ENCODE measurements at regions not wholly inside any gene's neighbourhood (a gene's known extent, or its start where the extent isn't known, plus 50 kb on each side); places are given as distances from the start of the nearest gene placed in this dataset.

DNA sequence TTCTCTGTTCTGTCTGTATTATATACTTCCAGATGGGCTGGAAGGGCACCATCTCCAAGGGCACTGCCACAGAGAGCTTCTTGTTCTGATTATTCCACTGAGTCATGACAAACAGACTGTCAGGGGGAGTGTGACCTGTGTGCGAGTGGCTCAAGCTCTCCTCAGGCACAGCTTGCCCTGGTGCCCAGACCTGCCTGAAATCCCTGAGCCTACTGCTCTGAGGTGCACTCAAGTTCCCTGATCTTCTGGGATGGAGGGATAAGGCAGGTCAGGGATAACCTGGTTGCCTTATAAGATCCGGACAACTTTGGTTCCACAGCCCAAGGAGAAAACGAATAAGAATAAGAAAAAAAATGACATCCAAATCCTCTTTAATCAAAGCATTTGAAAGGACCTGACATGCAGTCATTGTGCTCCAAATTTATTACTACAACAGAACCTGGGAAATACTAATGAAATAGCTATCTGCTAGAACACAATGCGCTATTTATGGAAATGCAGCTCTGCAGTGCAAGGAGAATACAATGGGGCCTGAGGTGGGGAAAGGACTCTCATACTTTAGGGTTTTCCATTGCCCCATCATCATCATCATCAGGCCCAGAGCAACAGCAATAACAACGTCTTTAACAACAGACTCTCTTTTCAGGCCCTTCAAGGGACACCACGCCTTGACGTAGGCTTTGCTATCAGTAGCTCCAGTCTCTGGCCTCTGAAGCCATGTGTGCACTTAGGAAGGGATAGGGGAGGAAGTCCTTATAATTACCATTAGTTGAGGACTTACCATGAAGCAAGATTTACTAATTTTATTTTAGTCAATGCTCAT, 217.1 kb upstream of the KIRREL3 start:
- Histone ChIP-seq H3K9me3 (ENCODE audit: control insufficient read depth, low read length) (no peaks in the 10 kb centered on the region), H3K79me1 (replicated peaks; ENCODE audit: low read length, poor library complexity, severe bottlenecking) (no peaks in the 10 kb centered on the region), H3K27me3 (ENCODE audit: control insufficient read depth in 1 of 2, insufficient read depth in 1 of 2, low read length in 2 of 2) (no peaks in the 10 kb centered on the region), H2BK15ac (ENCODE audit: low read depth, poor library complexity, severe bottlenecking) (no peak overlapping the region), H2AFZ (ENCODE audit: low read depth, low read length) (no peak overlapping the region), H4K8ac (ENCODE audit: low read length) (no peak overlapping the region), H2BK5ac (ENCODE audit: low read depth, low read length, poor library complexity, severe bottlenecking) (no peak overlapping the region), H3K23ac (ENCODE audit: low read length in 2 of 2) (no peak overlapping the region), H2BK120ac (ENCODE audit: low read depth, low read length) (no peak overlapping the region), H3K36me3 (ENCODE audit: control insufficient read depth in 1 of 2, insufficient read depth in 2 of 2, low read depth in 1 of 2, low read length in 2 of 2) (no peaks in the 10 kb centered on the region), H3K4me1 (ENCODE audit: control insufficient read depth, insufficient read depth, low read depth, low read length) (no peaks in the 10 kb centered on the region), H3K9ac (ENCODE audit: low read length) (no peak overlapping the region), H2AK5ac (ENCODE audit: low read length, severe bottlenecking) (no peak overlapping the region), H4K91ac (ENCODE audit: low read length) (no peak overlapping the region), H2BK12ac (ENCODE audit: low read length in 2 of 2) (no peak overlapping the region), H3K4ac (ENCODE audit: low read depth in 1 of 2, low read length in 2 of 2) (no peak overlapping the region), H3K27ac (ENCODE audit: low read length, poor library complexity, severe bottlenecking) (no peak overlapping the region), H3K18ac (ENCODE audit: low read depth in 1 of 2, low read length in 2 of 2) (no peak overlapping the region), H3K14ac (ENCODE audit: low read length in 2 of 2) (no peak overlapping the region), H3K4me2 (ENCODE audit: low read length, poor library complexity, severe bottlenecking) (no peak overlapping the region), H3K4me3 (ENCODE audit: insufficient read depth in 1 of 2, low read depth in 1 of 2, low read length in 2 of 2) (no peak overlapping the region)
- no peak for DNase-seq
- WGBS = 96% methylated on average over 4 of the region's 7 CpGs

GRCh38 chr11:127205688-127206217, 205.2 kb upstream of the KIRREL3 start:
- Histone ChIP-seq H2BK15ac (ENCODE audit: low read depth, poor library complexity, severe bottlenecking) (no peak overlapping the region), H2AFZ (ENCODE audit: low read depth, low read length) (no peak overlapping the region), H2BK12ac (ENCODE audit: low read length in 2 of 2) (no peak overlapping the region), H4K91ac (ENCODE audit: low read length) (no peak overlapping the region), H3K4ac (ENCODE audit: low read depth in 1 of 2, low read length in 2 of 2) (no peak overlapping the region), H2BK5ac (ENCODE audit: low read depth, low read length, poor library complexity, severe bottlenecking) (no peak overlapping the region), H3K18ac (ENCODE audit: low read depth in 1 of 2, low read length in 2 of 2) (no peak overlapping the region), H3K23ac (ENCODE audit: low read length in 2 of 2) (no peak overlapping the region), H3K14ac (ENCODE audit: low read length in 2 of 2) (no peak overlapping the region), H3K27ac (ENCODE audit: low read length, poor library complexity, severe bottlenecking) (no peak overlapping the region), H3K9ac (ENCODE audit: low read length) (no peak overlapping the region), H3K27me3 (ENCODE audit: control insufficient read depth in 1 of 2, insufficient read depth in 1 of 2, low read length in 2 of 2) (no peaks in the 10 kb centered on the region), H3K36me3 (ENCODE audit: control insufficient read depth in 1 of 2, insufficient read depth in 2 of 2, low read depth in 1 of 2, low read length in 2 of 2) (no peaks in the 10 kb centered on the region), H4K8ac (ENCODE audit: low read length) (no peak overlapping the region), H2BK120ac (ENCODE audit: low read depth, low read length) (no peak overlapping the region), H3K4me2 (ENCODE audit: low read length, poor library complexity, severe bottlenecking) (no peak overlapping the region), H3K4me3 (ENCODE audit: insufficient read depth in 1 of 2, low read depth in 1 of 2, low read length in 2 of 2) (no peak overlapping the region), H3K79me1 (replicated peaks; ENCODE audit: low read length, poor library complexity, severe bottlenecking) (no peaks in the 10 kb centered on the region), H3K9me3 (ENCODE audit: control insufficient read depth, low read length) (peaks cover 15% of the 10 kb centered on the region), H2AK5ac (ENCODE audit: low read length, severe bottlenecking) (no peak overlapping the region), H3K4me1 (ENCODE audit: control insufficient read depth, insufficient read depth, low read depth, low read length) (no peaks in the 10 kb centered on the region)
- no peak for DNase-seq
- WGBS = 96% methylated on average over 3 of the region's 3 CpGs

DNA sequence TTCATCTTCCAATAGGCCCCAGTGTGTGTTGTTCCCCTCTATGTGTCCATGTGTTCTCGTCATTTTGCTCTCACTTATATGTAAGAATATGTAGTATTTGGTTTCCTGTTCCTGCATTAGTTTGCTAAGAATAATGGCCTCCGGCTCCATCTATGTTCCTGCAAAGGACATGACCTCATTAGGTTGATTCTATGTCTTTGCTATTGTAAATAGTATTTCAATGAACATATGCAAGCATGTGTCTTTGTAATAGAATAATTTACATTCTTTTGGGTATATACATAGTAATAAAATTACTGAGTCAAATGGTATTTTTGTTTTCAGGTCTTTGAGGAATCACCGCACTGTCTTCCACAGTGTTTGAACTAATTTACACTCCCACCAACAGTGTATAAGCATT, 202.9 kb upstream of the KIRREL3 start:
- Histone ChIP-seq H3K4ac (ENCODE audit: low read depth in 1 of 2, low read length in 2 of 2) (no peak overlapping the region), H3K4me1 (ENCODE audit: control insufficient read depth, insufficient read depth, low read depth, low read length) (no peaks in the 10 kb centered on the region), H2AFZ (ENCODE audit: low read depth, low read length) (no peak overlapping the region), H3K4me2 (ENCODE audit: low read length, poor library complexity, severe bottlenecking) (no peak overlapping the region), H2BK5ac (ENCODE audit: low read depth, low read length, poor library complexity, severe bottlenecking) (no peak overlapping the region), H4K8ac (ENCODE audit: low read length) (no peak overlapping the region), H3K4me3 (ENCODE audit: insufficient read depth in 1 of 2, low read depth in 1 of 2, low read length in 2 of 2) (no peak overlapping the region), H3K18ac (ENCODE audit: low read depth in 1 of 2, low read length in 2 of 2) (no peak overlapping the region), H4K91ac (ENCODE audit: low read length) (no peak overlapping the region), H3K36me3 (ENCODE audit: control insufficient read depth in 1 of 2, insufficient read depth in 2 of 2, low read depth in 1 of 2, low read length in 2 of 2) (no peaks in the 10 kb centered on the region), H2BK120ac (ENCODE audit: low read depth, low read length) (no peak overlapping the region), H3K14ac (ENCODE audit: low read length in 2 of 2) (no peak overlapping the region), H2AK5ac (ENCODE audit: low read length, severe bottlenecking) (no peak overlapping the region), H3K9me3 (ENCODE audit: control insufficient read depth, low read length) (peaks cover 18% of the 10 kb centered on the region), H3K9ac (ENCODE audit: low read length) (no peak overlapping the region), H3K27me3 (ENCODE audit: control insufficient read depth in 1 of 2, insufficient read depth in 1 of 2, low read length in 2 of 2) (no peaks in the 10 kb centered on the region), H2BK15ac (ENCODE audit: low read depth, poor library complexity, severe bottlenecking) (no peak overlapping the region), H3K23ac (ENCODE audit: low read length in 2 of 2) (no peak overlapping the region), H3K79me1 (replicated peaks; ENCODE audit: low read length, poor library complexity, severe bottlenecking) (no peaks in the 10 kb centered on the region), H3K27ac (ENCODE audit: low read length, poor library complexity, severe bottlenecking) (no peak overlapping the region), H2BK12ac (ENCODE audit: low read length in 2 of 2) (no peak overlapping the region)
- no CpG with 5 or more reads among the region's 3 CpGs for WGBS
- no peak for DNase-seq

- H3K4ac ChIP-seq (ENCODE audit: low read depth in 1 of 2, low read length in 2 of 2) = no peak overlapping the region
- H3K14ac ChIP-seq (ENCODE audit: low read length in 2 of 2) = no peak overlapping the region
These were observed 201.5 kb upstream of the KIRREL3 start for GRCh38 chr11:127202105-127202504.

More at GRCh38 chr11:127202105-127202504, 201.5 kb upstream of the KIRREL3 start:
- H4K8ac ChIP-seq (ENCODE audit: low read length) = no peak overlapping the region
- peaks cover 5% of the 10 kb centered on the region for H3K9me3 ChIP-seq (ENCODE audit: control insufficient read depth, low read length)
- no peak overlapping the region for H3K27ac ChIP-seq (ENCODE audit: low read length, poor library complexity, severe bottlenecking)
- H4K91ac ChIP-seq (ENCODE audit: low read length) = no peak overlapping the region
- DNase-seq = no peak
- no peak overlapping the region for H2AK5ac ChIP-seq (ENCODE audit: low read length, severe bottlenecking)
- no peak overlapping the region for H2BK120ac ChIP-seq (ENCODE audit: low read depth, low read length)
- no peak overlapping the region for H3K23ac ChIP-seq (ENCODE audit: low read length in 2 of 2)
- H2BK12ac ChIP-seq (ENCODE audit: low read length in 2 of 2) = no peak overlapping the region
- no peak overlapping the region for H3K4me3 ChIP-seq (ENCODE audit: insufficient read depth in 1 of 2, low read depth in 1 of 2, low read length in 2 of 2)
- H3K36me3 ChIP-seq (ENCODE audit: control insufficient read depth in 1 of 2, insufficient read depth in 2 of 2, low read depth in 1 of 2, low read length in 2 of 2) = no peaks in the 10 kb centered on the region
- H3K4me1 ChIP-seq (ENCODE audit: control insufficient read depth, insufficient read depth, low read depth, low read length) = no peaks in the 10 kb centered on the region
- no peaks in the 10 kb centered on the region for H3K27me3 ChIP-seq (ENCODE audit: control insufficient read depth in 1 of 2, insufficient read depth in 1 of 2, low read length in 2 of 2)
- H2BK5ac ChIP-seq (ENCODE audit: low read depth, low read length, poor library complexity, severe bottlenecking) = no peak overlapping the region
- no peak overlapping the region for H2BK15ac ChIP-seq (ENCODE audit: low read depth, poor library complexity, severe bottlenecking)
- no peaks in the 10 kb centered on the region for H3K79me1 ChIP-seq (replicated peaks; ENCODE audit: low read length, poor library complexity, severe bottlenecking)
- H3K18ac ChIP-seq (ENCODE audit: low read depth in 1 of 2, low read length in 2 of 2) = no peak overlapping the region
- H2AFZ ChIP-seq (ENCODE audit: low read depth, low read length) = no peak overlapping the region
- no peak overlapping the region for H3K9ac ChIP-seq (ENCODE audit: low read length)
- no peak overlapping the region for H3K4me2 ChIP-seq (ENCODE audit: low read length, poor library complexity, severe bottlenecking)

Data from mesenchymal stem cell (in vitro differentiated cells and primary cell).